ENCODE measurements at regions not wholly inside any gene's neighbourhood (a gene's known extent, or its start where the extent isn't known, plus 50 kb on each side); places are given as distances from the start of the nearest gene placed in this dataset.

- 96% methylated on average over 5 of the region's 6 CpGs for WGBS (ENCODE audit: insufficient coverage)
- no peak for DNase-seq
- Histone ChIP-seq H3K27ac (ENCODE audit: insufficient read depth in 1 of 2, low read depth in 1 of 2, low read length in 2 of 2, poor library complexity in 1 of 2, severe bottlenecking in 2 of 2) (no peak overlapping the region), H3K9me3 (ENCODE audit: control extremely low read depth in 1 of 5, control insufficient read depth in 4 of 5, insufficient read depth in 2 of 5, low read depth in 1 of 5, low read length in 4 of 5) (no peaks in the 10 kb centered on the region), H3K4me3 (ENCODE audit: control insufficient read depth in 1 of 7, extremely low read depth in 1 of 7, insufficient read depth in 4 of 7, low read depth in 2 of 7, low read length in 6 of 7) (no peak overlapping the region), H3K36me3 (ENCODE audit: control insufficient read depth in 4 of 4, insufficient read depth in 4 of 4, low read length in 3 of 4) (no peaks in the 10 kb centered on the region), H3K27me3 (replicated peaks in 2 of 5; ENCODE audit: control insufficient read depth in 4 of 5, insufficient read depth in 5 of 5, low read length in 4 of 5) (no peaks in the 10 kb centered on the region), H3K4me1 (ENCODE audit: control extremely low read depth in 1 of 4, control insufficient read depth in 4 of 4, insufficient read depth in 4 of 4, low read length in 3 of 4) (no peaks in the 10 kb centered on the region)
- CTCF ChIA-PET, result no interaction called here
- POLR2A ChIA-PET, result no interaction called here
Observed at GRCh38 chr1:213927846-213928245, 59.9 kb upstream of the PROX1 start.

GRCh38 chr1:213929398-213929797 is 58.4 kb upstream of the PROX1 start:
- POLR2A ChIA-PET, result no interaction called here
- Histone ChIP-seq H3K9me3 (ENCODE audit: control extremely low read depth in 1 of 5, control insufficient read depth in 4 of 5, insufficient read depth in 2 of 5, low read depth in 1 of 5, low read length in 4 of 5) (no peaks in the 10 kb centered on the region), H3K4me3 (ENCODE audit: control insufficient read depth in 1 of 7, extremely low read depth in 1 of 7, insufficient read depth in 4 of 7, low read depth in 2 of 7, low read length in 6 of 7) (no peak overlapping the region), H3K27ac (ENCODE audit: insufficient read depth in 1 of 2, low read depth in 1 of 2, low read length in 2 of 2, poor library complexity in 1 of 2, severe bottlenecking in 2 of 2) (no peak overlapping the region), H3K36me3 (ENCODE audit: control insufficient read depth in 4 of 4, insufficient read depth in 4 of 4, low read length in 3 of 4) (no peaks in the 10 kb centered on the region), H3K4me1 (ENCODE audit: control extremely low read depth in 1 of 4, control insufficient read depth in 4 of 4, insufficient read depth in 4 of 4, low read length in 3 of 4) (no peaks in the 10 kb centered on the region), H3K27me3 (replicated peaks in 2 of 5; ENCODE audit: control insufficient read depth in 4 of 5, insufficient read depth in 5 of 5, low read length in 4 of 5) (no peaks in the 10 kb centered on the region)
- no peak for DNase-seq
- CTCF ChIA-PET, result no interaction called here

GRCh38 chr1:213931836-213932235 is 55.9 kb upstream of the PROX1 start:
- Histone ChIP-seq H3K36me3 (ENCODE audit: control insufficient read depth in 4 of 4, insufficient read depth in 4 of 4, low read length in 3 of 4) (no peaks in the 10 kb centered on the region), H3K4me1 (ENCODE audit: control extremely low read depth in 1 of 4, control insufficient read depth in 4 of 4, insufficient read depth in 4 of 4, low read length in 3 of 4) (no peaks in the 10 kb centered on the region), H3K27ac (ENCODE audit: insufficient read depth in 1 of 2, low read depth in 1 of 2, low read length in 2 of 2, poor library complexity in 1 of 2, severe bottlenecking in 2 of 2) (no peak overlapping the region), H3K27me3 (replicated peaks in 2 of 5; ENCODE audit: control insufficient read depth in 4 of 5, insufficient read depth in 5 of 5, low read length in 4 of 5) (no peaks in the 10 kb centered on the region), H3K9me3 (ENCODE audit: control extremely low read depth in 1 of 5, control insufficient read depth in 4 of 5, insufficient read depth in 2 of 5, low read depth in 1 of 5, low read length in 4 of 5) (no peaks in the 10 kb centered on the region), H3K4me3 (ENCODE audit: control insufficient read depth in 1 of 7, extremely low read depth in 1 of 7, insufficient read depth in 4 of 7, low read depth in 2 of 7, low read length in 6 of 7) (no peak overlapping the region)
- DNase-seq, result no peak
- CTCF ChIA-PET, result no interaction called here
- POLR2A ChIA-PET, result no interaction called here
- 61% methylated on average over 8 of the region's 8 CpGs for WGBS (ENCODE audit: insufficient coverage)

GRCh38 chr1:213933336-213933735 is 54.4 kb upstream of the PROX1 start:
- no peak for DNase-seq
- Histone ChIP-seq H3K27ac (ENCODE audit: insufficient read depth in 1 of 2, low read depth in 1 of 2, low read length in 2 of 2, poor library complexity in 1 of 2, severe bottlenecking in 2 of 2) (no peak overlapping the region), H3K27me3 (replicated peaks in 2 of 5; ENCODE audit: control insufficient read depth in 4 of 5, insufficient read depth in 5 of 5, low read length in 4 of 5) (no peaks in the 10 kb centered on the region), H3K4me3 (ENCODE audit: control insufficient read depth in 1 of 7, extremely low read depth in 1 of 7, insufficient read depth in 4 of 7, low read depth in 2 of 7, low read length in 6 of 7) (no peak overlapping the region), H3K36me3 (ENCODE audit: control insufficient read depth in 4 of 4, insufficient read depth in 4 of 4, low read length in 3 of 4) (no peaks in the 10 kb centered on the region), H3K4me1 (ENCODE audit: control extremely low read depth in 1 of 4, control insufficient read depth in 4 of 4, insufficient read depth in 4 of 4, low read length in 3 of 4) (no peaks in the 10 kb centered on the region), H3K9me3 (ENCODE audit: control extremely low read depth in 1 of 5, control insufficient read depth in 4 of 5, insufficient read depth in 2 of 5, low read depth in 1 of 5, low read length in 4 of 5) (no peaks in the 10 kb centered on the region)
- CTCF ChIA-PET, result no interaction called here
- WGBS (ENCODE audit: insufficient coverage), result 82% methylated on average over 3 of the region's 5 CpGs
- POLR2A ChIA-PET, result no interaction called here

GRCh38 chr1:213934649-213935048 is 53.1 kb upstream of the PROX1 start:
- WGBS (ENCODE audit: insufficient coverage), result 56% methylated on average over 3 of the region's 5 CpGs
- ChIA-PET POLR2A (no interaction called here), CTCF (no interaction called here)
- H3K4me3 ChIP-seq (ENCODE audit: control insufficient read depth in 1 of 7, extremely low read depth in 1 of 7, insufficient read depth in 4 of 7, low read depth in 2 of 7, low read length in 6 of 7), result no peak overlapping the region
- no peaks in the 10 kb centered on the region for H3K36me3 ChIP-seq (ENCODE audit: control insufficient read depth in 4 of 4, insufficient read depth in 4 of 4, low read length in 3 of 4)
- H3K9me3 ChIP-seq (ENCODE audit: control extremely low read depth in 1 of 5, control insufficient read depth in 4 of 5, insufficient read depth in 2 of 5, low read depth in 1 of 5, low read length in 4 of 5), result no peaks in the 10 kb centered on the region
- H3K4me1 ChIP-seq (ENCODE audit: control extremely low read depth in 1 of 4, control insufficient read depth in 4 of 4, insufficient read depth in 4 of 4, low read length in 3 of 4), result no peaks in the 10 kb centered on the region
- H3K27ac ChIP-seq (ENCODE audit: insufficient read depth in 1 of 2, low read depth in 1 of 2, low read length in 2 of 2, poor library complexity in 1 of 2, severe bottlenecking in 2 of 2), result no peak overlapping the region
- DNase-seq, result no peak
- H3K27me3 ChIP-seq (replicated peaks in 2 of 5; ENCODE audit: control insufficient read depth in 4 of 5, insufficient read depth in 5 of 5, low read length in 4 of 5), result no peaks in the 10 kb centered on the region

GRCh38 chr1:213936571-213936970 is 51.2 kb upstream of the PROX1 start:
- Histone ChIP-seq H3K4me3 (ENCODE audit: control insufficient read depth in 1 of 7, extremely low read depth in 1 of 7, insufficient read depth in 4 of 7, low read depth in 2 of 7, low read length in 6 of 7) (no peak overlapping the region), H3K36me3 (ENCODE audit: control insufficient read depth in 4 of 4, insufficient read depth in 4 of 4, low read length in 3 of 4) (no peaks in the 10 kb centered on the region), H3K27me3 (replicated peaks in 2 of 5; ENCODE audit: control insufficient read depth in 4 of 5, insufficient read depth in 5 of 5, low read length in 4 of 5) (no peaks in the 10 kb centered on the region), H3K4me1 (ENCODE audit: control extremely low read depth in 1 of 4, control insufficient read depth in 4 of 4, insufficient read depth in 4 of 4, low read length in 3 of 4) (no peaks in the 10 kb centered on the region), H3K9me3 (ENCODE audit: control extremely low read depth in 1 of 5, control insufficient read depth in 4 of 5, insufficient read depth in 2 of 5, low read depth in 1 of 5, low read length in 4 of 5) (no peaks in the 10 kb centered on the region), H3K27ac (ENCODE audit: insufficient read depth in 1 of 2, low read depth in 1 of 2, low read length in 2 of 2, poor library complexity in 1 of 2, severe bottlenecking in 2 of 2) (no peak overlapping the region)
- ChIA-PET CTCF (no interaction called here), POLR2A (interaction anchor here (0.7 kb wide), 1 partner anchor 46 kb away, joined by 4 read pairs; no protein-coding TSS in a partner anchor)
- no peak for DNase-seq
- 100% methylated on average over 2 of the region's 3 CpGs for WGBS (ENCODE audit: insufficient coverage)

Measured in common myeloid progenitor, CD34-positive (primary cell).